ENCODE measurements at regions not wholly inside any gene's neighbourhood (a gene's known extent, or its start where the extent isn't known, plus 50 kb on each side); places are given as distances from the start of the nearest gene placed in this dataset.

- TF ChIP-seq RAD21 (IDR thresholded peaks at IDR 0.05; ENCODE audit: insufficient read depth, low read depth, low read length) = no peak
Observed at GRCh38 chr1:217091561-217091960, 368.3 kb upstream of the ESRRG start (continued).

- no peaks in the 10 kb centered on the region; a peak in 3 of 4 replicates for H3K27me3 ChIP-seq (replicated peaks in 1 of 2; ENCODE audit: control insufficient read depth in 2 of 2, insufficient read depth in 2 of 2, low read length in 1 of 2)
- H3K4me3 ChIP-seq = no peak overlapping the region
- SMC1A ChIA-PET (ENCODE audit: uncharacterized antibody, unreplicated experiment) = no interaction called here
- no peaks in the 10 kb centered on the region for H4K20me1 ChIP-seq (ENCODE audit: control insufficient read depth, insufficient read depth)
- no peak overlapping the region for H3K27ac ChIP-seq (ENCODE audit: control insufficient read depth, insufficient read depth)
- RAD21 ChIA-PET (ENCODE audit: unreplicated experiment) = no interaction called here
- H3K4me2 ChIP-seq (ENCODE audit: control insufficient read depth, insufficient read depth) = no peak overlapping the region
- DNase-seq (ENCODE audit: low read depth, low spot score) (no peak), ATAC-seq (no peak), FAIRE-seq (no peak)
- CTCF ChIA-PET = no interaction called here
- H3K36me3 ChIP-seq (ENCODE audit: control insufficient read depth in 2 of 2, insufficient read depth in 2 of 2, low read length in 1 of 2) = no peaks in the 10 kb centered on the region
- 36% methylated on average over 24 of the region's 24 CpGs for WGBS (ENCODE audit: insufficient coverage, insufficient replicate concordance, low lambda C conversion rate, missing lambda C conversion rate)
- no peak overlapping the region for H2AFZ ChIP-seq (ENCODE audit: control insufficient read depth, low read depth, low read length)
- H3K9me3 ChIP-seq (replicated peaks; ENCODE audit: control insufficient read depth, insufficient read depth, low read length) = no peaks in the 10 kb centered on the region
- intact Hi-C loops (cut with micrococcal nuclease; ENCODE audit: unreplicated experiment) (no loop called here), in situ Hi-C loops (cut with MboI) (no loop called here)
- POLR2A ChIA-PET = interaction anchor here (0.6 kb wide), 1 partner anchor 615 kb away, joined by 3 read pairs; no protein-coding TSS in a partner anchor
- H3K79me2 ChIP-seq (ENCODE audit: control insufficient read depth, insufficient read depth, low read length) = no peaks in the 10 kb centered on the region
- no peak overlapping the region for H3K9ac ChIP-seq (ENCODE audit: control insufficient read depth, insufficient read depth, low read length)
- BruUV-seq (replicated peaks) = no TSS peak
- H3K4me1 ChIP-seq (ENCODE audit: control insufficient read depth, insufficient read depth, low read length) = no peaks in the 10 kb centered on the region
- TF ChIP-seq TBL1XR1 (IDR thresholded peaks at IDR 0.05; ENCODE audit: low read depth, low read length) (no peak), KDM1A (IDR thresholded peaks at IDR 0.05; ENCODE audit: borderline replicate concordance) (no peak), IRF4 (IDR thresholded peaks at IDR 0.05; ENCODE audit: low read depth, low read length) (no peak), GATAD2B (conservative IDR thresholded peaks at IDR 0.05; ENCODE audit: low read depth) (no peak), ZNF217 (IDR thresholded peaks at IDR 0.05) (no peak), BCL3 (IDR thresholded peaks at IDR 0.05; ENCODE audit: borderline replicate concordance, insufficient read depth, low read depth, low read length, poor library complexity, severe bottlenecking) (no peak), SMAD1 (IDR thresholded peaks at IDR 0.05; ENCODE audit: low read depth, partially characterized antibody) (no peak), SIX5 (IDR thresholded peaks at IDR 0.05; ENCODE audit: low read depth, low read length, severe bottlenecking) (no peak), PRDM15 (CRISPR knock-in tag; IDR thresholded peaks at IDR 0.05) (no peak), CBFB (IDR thresholded peaks at IDR 0.05; ENCODE audit: low read depth) (no peak), ZBED1 (IDR thresholded peaks at IDR 0.05; ENCODE audit: borderline replicate concordance) (no peak), TCF7 (IDR thresholded peaks at IDR 0.05; ENCODE audit: borderline replicate concordance) (no peak), HSF1 (IDR thresholded peaks at IDR 0.05; ENCODE audit: low read depth, low read length) (no peak), MAX (IDR thresholded peaks at IDR 0.05; ENCODE audit: low read depth, low read length) (no peak), MEF2A (IDR thresholded peaks at IDR 0.05; ENCODE audit: insufficient read depth, low read depth, low read length) (no peak), HCFC1 (IDR thresholded peaks at IDR 0.05; ENCODE audit: low read length) (no peak)
Observed at GRCh38 chr1:217090060-217090911, 367.1 kb upstream of the ESRRG start.

Data from GM12878 (cell line).